PFSK-1 (cell line): ENCODE measurements at regions not wholly inside any gene's neighbourhood (a gene's known extent, or its start where the extent isn't known, plus 50 kb on each side); places are given as distances from the start of the nearest gene placed in this dataset.

Source experiments
- FOXP2 ChIP-seq: optimal IDR thresholded peaks from 2 replicates; pipeline ENCODE3; 2011; ENCODE audit warnings: borderline replicate concordance, control low read depth, inconsistent platforms; ENCODE audit not compliant: insufficient read depth; ENCODE audit errors: extremely low read length, extremely low read depth
- POLR2AphosphoS5 ChIP-seq: IDR thresholded peaks from 2 replicates; pipeline ENCODE4 v1.6.1; 2012; ENCODE audit warnings: low read depth, mild to moderate bottlenecking, control low read depth, low read length, moderate library complexity
- SIN3A ChIP-seq: IDR thresholded peaks from 2 replicates; pipeline ENCODE4 v1.6.1; 2012; ENCODE audit warnings: mild to moderate bottlenecking, low read length, moderate library complexity, borderline replicate concordance; ENCODE audit not compliant: insufficient read depth
- TAF1 ChIP-seq: IDR thresholded peaks from 2 replicates; pipeline ENCODE4 v1.6.1; 2012; ENCODE audit warnings: low read length, control low read depth, borderline replicate concordance; ENCODE audit not compliant: insufficient read depth
- TF ChIP-seq, protein P1 (sequence below), 2 experiments: IDR thresholded peaks; 2 replicates each; pipeline versions ENCODE4 v1.6.1 to v1.8.0; 2011 to 2012; ENCODE audit warnings: low read depth in 2 of 2, low read length in 2 of 2, control low read depth in 1 of 2, inconsistent platforms in 1 of 2, mild to moderate bottlenecking in 1 of 2, moderate library complexity in 1 of 2; ENCODE audit not compliant: insufficient read depth in 1 of 2

DNA sequence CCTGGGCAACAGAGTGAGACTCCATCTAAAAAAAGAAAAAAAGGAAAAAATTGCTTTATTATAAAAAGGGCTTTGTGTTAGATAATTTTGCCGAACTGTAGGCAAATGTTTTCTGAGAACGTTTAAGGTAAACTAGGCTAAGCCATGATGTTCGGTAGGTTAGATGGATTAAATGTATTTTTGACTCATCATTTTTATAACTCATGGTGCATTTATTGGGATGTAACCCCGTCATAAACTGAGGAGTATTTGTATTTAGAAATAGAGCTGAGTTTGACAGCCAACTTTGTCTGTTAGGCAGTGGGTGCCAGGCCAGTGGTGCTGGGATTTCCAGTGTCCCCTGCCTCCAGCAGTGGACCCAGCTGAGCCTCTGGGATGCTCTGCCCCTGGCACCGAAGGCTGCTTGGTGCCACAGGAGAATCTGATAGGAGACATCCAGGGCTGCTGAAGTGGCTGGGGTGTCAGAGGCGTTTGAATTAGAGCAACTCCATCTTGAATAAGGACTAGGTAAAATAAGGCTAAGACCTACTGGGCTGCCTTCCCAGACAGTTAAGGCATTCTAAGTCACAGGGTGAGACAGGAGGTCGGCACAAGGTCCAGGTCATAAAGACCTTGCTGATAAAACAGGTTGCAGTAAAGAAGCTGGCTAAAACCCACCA lies 114.9 kb upstream of the EEPD1 start:
- TF ChIP-seq POLR2AphosphoS5 (no peak), TAF1 (no peak), FOXP2 (no peak), SIN3A (no peak)
- TF ChIP-seq, protein P1, sequence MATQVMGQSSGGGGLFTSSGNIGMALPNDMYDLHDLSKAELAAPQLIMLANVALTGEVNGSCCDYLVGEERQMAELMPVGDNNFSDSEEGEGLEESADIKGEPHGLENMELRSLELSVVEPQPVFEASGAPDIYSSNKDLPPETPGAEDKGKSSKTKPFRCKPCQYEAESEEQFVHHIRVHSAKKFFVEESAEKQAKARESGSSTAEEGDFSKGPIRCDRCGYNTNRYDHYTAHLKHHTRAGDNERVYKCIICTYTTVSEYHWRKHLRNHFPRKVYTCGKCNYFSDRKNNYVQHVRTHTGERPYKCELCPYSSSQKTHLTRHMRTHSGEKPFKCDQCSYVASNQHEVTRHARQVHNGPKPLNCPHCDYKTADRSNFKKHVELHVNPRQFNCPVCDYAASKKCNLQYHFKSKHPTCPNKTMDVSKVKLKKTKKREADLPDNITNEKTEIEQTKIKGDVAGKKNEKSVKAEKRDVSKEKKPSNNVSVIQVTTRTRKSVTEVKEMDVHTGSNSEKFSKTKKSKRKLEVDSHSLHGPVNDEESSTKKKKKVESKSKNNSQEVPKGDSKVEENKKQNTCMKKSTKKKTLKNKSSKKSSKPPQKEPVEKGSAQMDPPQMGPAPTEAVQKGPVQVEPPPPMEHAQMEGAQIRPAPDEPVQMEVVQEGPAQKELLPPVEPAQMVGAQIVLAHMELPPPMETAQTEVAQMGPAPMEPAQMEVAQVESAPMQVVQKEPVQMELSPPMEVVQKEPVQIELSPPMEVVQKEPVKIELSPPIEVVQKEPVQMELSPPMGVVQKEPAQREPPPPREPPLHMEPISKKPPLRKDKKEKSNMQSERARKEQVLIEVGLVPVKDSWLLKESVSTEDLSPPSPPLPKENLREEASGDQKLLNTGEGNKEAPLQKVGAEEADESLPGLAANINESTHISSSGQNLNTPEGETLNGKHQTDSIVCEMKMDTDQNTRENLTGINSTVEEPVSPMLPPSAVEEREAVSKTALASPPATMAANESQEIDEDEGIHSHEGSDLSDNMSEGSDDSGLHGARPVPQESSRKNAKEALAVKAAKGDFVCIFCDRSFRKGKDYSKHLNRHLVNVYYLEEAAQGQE (IDR thresholded peaks at IDR 0.05; ENCODE audit: insufficient read depth in 1 of 2, low read depth in 2 of 2, low read length in 2 of 2), result no peak

DNA sequence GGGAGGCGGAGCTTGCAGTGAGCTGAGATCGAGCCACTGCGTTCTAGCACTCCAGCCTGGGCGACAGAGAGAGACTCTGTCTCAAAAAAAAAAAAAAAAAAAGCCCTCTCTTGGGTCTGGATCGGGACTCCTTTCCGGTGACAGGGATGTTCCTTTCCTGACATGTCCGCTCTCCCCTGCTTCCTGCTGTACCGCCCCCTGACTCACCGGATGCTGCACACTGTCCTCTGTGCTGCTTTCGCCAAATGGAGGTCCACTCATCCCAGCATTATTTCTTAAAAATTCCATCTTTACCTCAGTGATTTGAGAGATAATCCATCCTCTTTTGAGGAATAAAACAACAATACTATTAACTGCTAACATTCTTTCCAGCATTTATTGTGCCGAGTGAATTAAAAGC lies 113.8 kb upstream of the EEPD1 start:
- TF ChIP-seq, protein P1 (IDR thresholded peaks at IDR 0.05; ENCODE audit: insufficient read depth in 1 of 2, low read depth in 2 of 2, low read length in 2 of 2), result 0 out of 4 replicates have a peak, but pooled peaks of 1 of the 2 experiments have one; percentile 47
- no peak for TF ChIP-seq POLR2AphosphoS5
- TF ChIP-seq TAF1, result no peak
- TF ChIP-seq SIN3A, result no peak
- TF ChIP-seq FOXP2, result peak; percentile 40

DNA sequence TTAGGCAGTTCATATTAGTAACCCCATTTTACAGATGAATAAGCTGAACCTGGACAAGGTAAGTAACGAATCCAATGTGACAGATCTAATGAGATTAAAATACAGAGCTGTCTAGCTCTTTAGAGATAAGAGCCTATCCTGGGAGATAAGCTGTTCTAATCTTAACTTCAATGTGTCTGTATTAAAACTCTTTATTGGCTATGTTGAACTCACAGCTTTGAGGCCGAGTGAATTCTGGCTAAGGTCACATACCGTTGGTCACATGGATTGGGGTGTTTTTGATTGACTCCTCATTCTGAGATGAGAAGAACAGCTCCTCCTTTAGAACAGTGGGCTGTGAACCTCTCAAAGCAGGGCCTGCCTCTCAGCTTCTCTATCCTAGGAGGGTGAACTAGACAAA lies 113.4 kb upstream of the EEPD1 start:
- TF ChIP-seq TAF1 (no peak), FOXP2 (no peak), POLR2AphosphoS5 (no peak), SIN3A (no peak)
- TF ChIP-seq, protein P1 (IDR thresholded peaks at IDR 0.05; ENCODE audit: insufficient read depth in 1 of 2, low read depth in 2 of 2, low read length in 2 of 2), result no peak

DNA sequence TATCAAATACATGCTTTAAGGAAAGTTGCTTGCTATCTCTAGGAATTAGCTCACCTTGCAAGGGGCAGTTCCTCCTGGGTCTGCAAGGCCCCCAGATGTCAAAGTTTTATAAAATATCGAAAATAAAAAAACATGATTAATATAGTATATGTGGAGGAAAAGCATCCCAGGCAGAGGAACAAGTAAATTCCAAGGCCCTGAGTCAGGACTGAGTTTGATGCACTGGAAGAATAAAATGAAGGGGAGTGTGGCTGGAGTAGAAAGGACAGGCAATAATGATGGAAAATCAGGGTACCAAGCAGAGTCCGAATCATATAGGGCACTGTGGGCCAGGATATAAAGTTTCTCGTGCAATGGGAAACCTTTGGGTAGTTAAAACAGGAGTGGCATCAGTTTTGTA lies 112.4 kb upstream of the EEPD1 start:
- TF ChIP-seq FOXP2, result no peak
- no peak for TF ChIP-seq POLR2AphosphoS5
- TF ChIP-seq SIN3A, result no peak

DNA sequence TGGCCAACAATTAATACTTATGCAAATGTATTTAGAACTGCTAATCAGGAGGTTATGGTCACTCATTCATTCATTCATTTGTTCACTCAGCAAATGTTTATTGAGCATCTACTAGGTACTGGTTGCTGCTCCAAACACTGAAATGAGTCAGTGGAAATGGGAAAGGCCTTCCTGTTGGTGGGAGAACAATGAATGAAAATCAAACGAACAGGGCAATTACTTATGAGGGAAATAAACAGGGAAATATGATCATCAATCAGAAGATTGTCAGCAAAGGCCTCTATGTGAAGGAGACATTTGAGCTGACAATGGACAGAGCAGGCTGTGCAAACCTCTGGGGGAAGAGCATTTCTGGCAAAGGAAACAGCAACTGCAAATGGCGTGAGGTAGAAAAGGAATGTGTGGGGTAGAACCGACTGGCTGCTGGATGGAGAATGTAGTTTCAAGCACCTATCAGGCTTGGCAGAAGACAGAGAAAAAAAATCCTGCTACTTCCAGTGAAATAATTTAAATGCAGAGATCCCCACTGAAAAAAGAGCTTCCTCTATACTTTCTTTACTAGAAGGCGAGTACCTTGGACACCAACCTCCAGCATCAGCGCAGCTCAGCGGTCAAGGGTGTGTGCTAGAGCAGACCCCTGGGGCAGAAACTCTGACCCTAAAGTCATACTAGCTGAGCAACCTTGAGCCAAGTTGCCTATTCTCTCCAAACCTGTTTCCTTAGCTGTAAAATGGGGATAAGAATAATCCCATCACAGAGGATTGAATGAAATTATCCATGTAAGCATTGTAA lies 108.8 kb upstream of the EEPD1 start:
- TF ChIP-seq SIN3A (no peak), FOXP2 (no peak), POLR2AphosphoS5 (no peak), TAF1 (no peak)
- TF ChIP-seq, protein P1 (IDR thresholded peaks at IDR 0.05; ENCODE audit: insufficient read depth in 1 of 2, low read depth in 2 of 2, low read length in 2 of 2), result peak in 1 of 2 experiments; percentile 84; a peak in 2 of 4 replicates
